ENCODE measurements at regions not wholly inside any gene's neighbourhood (a gene's known extent, or its start where the extent isn't known, plus 50 kb on each side); places are given as distances from the start of the nearest gene placed in this dataset.

DNA sequence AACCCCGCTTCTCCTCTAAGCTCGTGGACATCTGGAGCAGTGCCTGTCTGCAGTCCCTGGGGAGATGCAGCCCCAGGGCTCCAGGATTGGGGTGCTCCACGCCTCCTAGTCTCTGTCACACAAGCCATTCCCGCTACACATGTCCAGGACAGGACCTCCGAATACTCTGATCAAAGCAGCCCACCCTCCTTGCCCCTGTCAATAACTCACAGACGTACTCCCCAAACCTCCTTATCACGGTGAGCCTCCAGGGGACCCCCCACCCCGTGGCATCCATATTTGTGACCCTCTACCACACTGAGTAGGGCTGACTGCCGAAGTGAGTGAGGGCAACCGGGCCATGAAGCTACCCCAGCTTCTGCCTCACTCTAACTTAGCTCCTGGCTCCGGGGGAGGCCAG, 727.7 kb downstream of the GALR1 start:
- TF ChIP-seq, protein P1, sequence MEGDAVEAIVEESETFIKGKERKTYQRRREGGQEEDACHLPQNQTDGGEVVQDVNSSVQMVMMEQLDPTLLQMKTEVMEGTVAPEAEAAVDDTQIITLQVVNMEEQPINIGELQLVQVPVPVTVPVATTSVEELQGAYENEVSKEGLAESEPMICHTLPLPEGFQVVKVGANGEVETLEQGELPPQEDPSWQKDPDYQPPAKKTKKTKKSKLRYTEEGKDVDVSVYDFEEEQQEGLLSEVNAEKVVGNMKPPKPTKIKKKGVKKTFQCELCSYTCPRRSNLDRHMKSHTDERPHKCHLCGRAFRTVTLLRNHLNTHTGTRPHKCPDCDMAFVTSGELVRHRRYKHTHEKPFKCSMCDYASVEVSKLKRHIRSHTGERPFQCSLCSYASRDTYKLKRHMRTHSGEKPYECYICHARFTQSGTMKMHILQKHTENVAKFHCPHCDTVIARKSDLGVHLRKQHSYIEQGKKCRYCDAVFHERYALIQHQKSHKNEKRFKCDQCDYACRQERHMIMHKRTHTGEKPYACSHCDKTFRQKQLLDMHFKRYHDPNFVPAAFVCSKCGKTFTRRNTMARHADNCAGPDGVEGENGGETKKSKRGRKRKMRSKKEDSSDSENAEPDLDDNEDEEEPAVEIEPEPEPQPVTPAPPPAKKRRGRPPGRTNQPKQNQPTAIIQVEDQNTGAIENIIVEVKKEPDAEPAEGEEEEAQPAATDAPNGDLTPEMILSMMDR (IDR thresholded peaks at IDR 0.05) = no peak
- TF ChIP-seq POLR2A (IDR thresholded peaks at IDR 0.05) = no peak
